Activated CD4-positive, alpha-beta memory T cell treated with anti-CD3 and anti-CD28 coated beads, Interleukin-2, amount 10 ng/mL, durations not matched to agents 7 days and 5 days (primary cell): ENCODE measurements at regions not wholly inside any gene's neighbourhood (a gene's known extent, or its start where the extent isn't known, plus 50 kb on each side); places are given as distances from the start of the nearest gene placed in this dataset.
"Not testable (repeated sequence)": the region's sequence is repeated elsewhere in the genome, so short reads cannot be mapped to it uniquely, and the experiment has no call there.

Experiments
- CTCF ChIA-PET: fragments of 350-600 bp; sonication (Branson Sonifier 250); formaldehyde crosslinking; loops from one replicate; lab custom pipeline; 2021; ENCODE audit warnings: antibody characterized with exemption, inconsistent platforms; lab: Charles Lee
- POLR2A ChIA-PET: fragments of 350-600 bp; sonication (Branson Sonifier 250); formaldehyde crosslinking; loops from one replicate; lab custom pipeline; 2021; ENCODE audit warnings: antibody characterized with exemption; lab: Charles Lee
- DNase-seq: peaks from one replicate; pipeline ENCODE4 v3.0.0-alpha.2; 2020
- H3K27ac Mint-ChIP-seq: one replicate; pipeline ENCODE4 v1.8.0; 2021; ENCODE audit warnings: mild to moderate bottlenecking, mixed read lengths
- H3K27me3 Mint-ChIP-seq: one replicate; pipeline ENCODE4 v1.8.0; 2021; ENCODE audit warnings: mixed read lengths
- H3K36me3 Mint-ChIP-seq: one replicate; pipeline ENCODE4 v1.8.0; 2021; ENCODE audit warnings: low read depth, mixed read lengths
- H3K4me1 Mint-ChIP-seq: one replicate; pipeline ENCODE4 v1.8.0; 2021; ENCODE audit warnings: mixed read lengths
- H3K4me3 Mint-ChIP-seq: one replicate; pipeline ENCODE4 v1.8.0; 2021; ENCODE audit warnings: mild to moderate bottlenecking, mixed read lengths
- H3K9me3 Mint-ChIP-seq: one replicate; pipeline ENCODE4 v1.8.0; 2021; ENCODE audit warnings: mixed read lengths

GRCh38 chr5:162931501-162931900 is 505.9 kb upstream of the CCNG1 start:
- ChIA-PET POLR2A (no interaction called here), CTCF (no interaction called here)
- DNase-seq, result no peak
- no peak overlapping the region for H3K4me3 Mint-ChIP-seq
- no peaks in the 10 kb centered on the region for H3K36me3 Mint-ChIP-seq
- no peaks in the 10 kb centered on the region for H3K4me1 Mint-ChIP-seq
- H3K27me3 Mint-ChIP-seq, result no peaks in the 10 kb centered on the region
- H3K27ac Mint-ChIP-seq, result no peak overlapping the region
- peaks cover 9% of the 10 kb centered on the region for H3K9me3 Mint-ChIP-seq

GRCh38 chr5:162939991-162940390 is 497.4 kb upstream of the CCNG1 start:
- no peaks in the 10 kb centered on the region for H3K36me3 Mint-ChIP-seq
- no peak for DNase-seq
- no peaks in the 10 kb centered on the region for H3K4me1 Mint-ChIP-seq
- ChIA-PET CTCF (no interaction called here), POLR2A (no interaction called here)
- no peaks in the 10 kb centered on the region for H3K27me3 Mint-ChIP-seq
- no peak overlapping the region for H3K4me3 Mint-ChIP-seq
- no peak overlapping the region for H3K27ac Mint-ChIP-seq
- H3K9me3 Mint-ChIP-seq, result peaks cover 11% of the 10 kb centered on the region

- Mint-ChIP-seq H3K9me3 (peaks cover 2% of the 10 kb centered on the region), H3K27me3 (no peaks in the 10 kb centered on the region), H3K4me3 (no peak overlapping the region), H3K36me3 (no peaks in the 10 kb centered on the region), H3K27ac (no peak overlapping the region), H3K4me1 (no peaks in the 10 kb centered on the region)
- DNase-seq, result no peak
- POLR2A ChIA-PET, result no interaction called here
- CTCF ChIA-PET, result no interaction called here
These were observed 488.7 kb upstream of the CCNG1 start for GRCh38 chr5:162948677-162949076.

GRCh38 chr5:162956570-162956969 is 480.8 kb upstream of the CCNG1 start:
- no peaks in the 10 kb centered on the region for H3K4me1 Mint-ChIP-seq
- POLR2A ChIA-PET, result no interaction called here

GRCh38 chr5:162964144-162964543 is 473.3 kb upstream of the CCNG1 start:
- CTCF ChIA-PET, H3K36me3 Mint-ChIP-seq, POLR2A ChIA-PET, H3K27ac Mint-ChIP-seq, H3K4me1 Mint-ChIP-seq, H3K4me3 Mint-ChIP-seq, DNase-seq, H3K27me3 Mint-ChIP-seq: not testable (repeated sequence)
- peaks cover 11% of the 10 kb centered on the region for H3K9me3 Mint-ChIP-seq

More at GRCh38 chr5:162956570-162956969, 480.8 kb upstream of the CCNG1 start:
- no peaks in the 10 kb centered on the region for H3K9me3 Mint-ChIP-seq
- H3K4me3 Mint-ChIP-seq, result no peak overlapping the region
- no peaks in the 10 kb centered on the region for H3K27me3 Mint-ChIP-seq
- CTCF ChIA-PET, result no interaction called here
- no peak overlapping the region for H3K27ac Mint-ChIP-seq
- DNase-seq, result no peak
- H3K36me3 Mint-ChIP-seq, result no peaks in the 10 kb centered on the region

DNA sequence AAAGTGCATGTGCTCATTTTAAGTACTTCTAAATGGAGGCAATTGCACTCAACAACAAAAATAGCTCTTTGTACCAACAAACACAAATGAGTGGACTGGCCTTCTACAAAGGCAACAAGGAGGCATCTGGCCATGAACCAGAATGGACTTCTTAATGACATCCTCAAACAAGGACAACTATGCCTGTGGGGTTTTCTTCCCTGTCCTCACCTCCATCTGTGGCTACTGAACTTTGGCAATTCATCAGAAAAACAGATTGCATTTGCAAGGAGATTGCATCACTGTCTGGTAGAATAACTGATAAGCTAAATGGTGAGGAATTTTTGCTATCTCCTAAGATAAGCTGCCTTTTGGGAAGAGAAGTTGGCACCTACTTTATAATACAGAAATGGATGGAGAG is 447.3 kb upstream of the CCNG1 start:
- Mint-ChIP-seq H3K9me3 (no peaks in the 10 kb centered on the region), H3K27me3 (no peaks in the 10 kb centered on the region), H3K36me3 (no peaks in the 10 kb centered on the region), H3K27ac (no peak overlapping the region), H3K4me1 (no peaks in the 10 kb centered on the region), H3K4me3 (no peak overlapping the region)
- no peak for DNase-seq
- CTCF ChIA-PET, result no interaction called here
- POLR2A ChIA-PET, result no interaction called here

DNA sequence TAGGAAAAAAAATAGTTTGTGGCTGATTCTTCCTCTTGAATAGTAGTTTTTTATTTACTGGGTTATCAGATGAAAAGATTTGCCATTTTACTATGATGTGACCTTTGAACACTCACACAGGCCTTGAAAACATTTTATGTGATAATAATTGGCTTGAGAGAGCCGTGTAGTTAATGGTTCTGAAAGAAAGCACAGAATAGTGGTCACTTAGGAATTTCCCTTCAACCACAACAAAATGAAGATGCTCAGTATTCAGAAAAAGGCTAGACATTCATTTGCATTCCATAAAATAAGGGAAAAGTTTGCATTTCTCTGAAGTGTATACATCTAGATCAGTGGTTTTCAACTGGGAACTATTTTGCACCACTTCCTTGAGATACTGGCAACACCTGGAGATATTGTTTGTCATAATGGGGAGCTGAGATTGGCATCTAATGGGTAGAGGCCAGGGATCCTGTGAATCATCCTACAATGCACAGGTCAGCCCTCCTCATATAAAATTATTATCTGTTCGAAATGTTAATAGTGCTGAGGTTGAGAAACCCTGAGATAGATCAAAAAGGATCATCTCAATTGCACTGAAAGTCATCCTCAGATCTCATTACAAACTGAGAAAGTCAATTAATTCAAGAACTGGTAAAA is 446.4 kb upstream of the CCNG1 start:
- DNase-seq, result no peak
- H3K9me3 Mint-ChIP-seq, result no peaks in the 10 kb centered on the region
- no peak overlapping the region for H3K27ac Mint-ChIP-seq
- no peaks in the 10 kb centered on the region for H3K4me1 Mint-ChIP-seq
- CTCF ChIA-PET, result no interaction called here
- POLR2A ChIA-PET, result no interaction called here
- H3K36me3 Mint-ChIP-seq, result no peaks in the 10 kb centered on the region
- no peak overlapping the region for H3K4me3 Mint-ChIP-seq
- H3K27me3 Mint-ChIP-seq, result no peaks in the 10 kb centered on the region

DNA sequence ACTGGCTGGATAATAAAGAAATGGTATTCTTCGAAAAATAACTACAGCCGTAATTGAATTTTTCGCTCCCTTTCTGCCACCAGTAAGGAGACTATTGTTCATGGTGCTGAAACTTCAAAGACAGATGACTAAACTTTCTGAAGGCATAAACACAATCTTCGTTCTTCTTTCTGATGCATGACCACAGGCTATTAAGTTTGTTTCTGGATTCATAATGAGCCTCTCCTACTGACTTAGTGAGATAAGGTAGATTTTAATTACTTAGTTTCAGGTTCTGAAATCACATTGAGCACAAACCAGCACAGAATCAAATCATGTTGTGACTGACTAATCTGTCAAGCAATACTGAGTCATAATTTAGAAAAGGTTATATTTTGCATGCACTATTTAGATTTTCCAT is 441.8 kb upstream of the CCNG1 start:
- CTCF ChIA-PET, result no interaction called here
- no peaks in the 10 kb centered on the region for H3K9me3 Mint-ChIP-seq
- H3K36me3 Mint-ChIP-seq, result no peaks in the 10 kb centered on the region
- DNase-seq, result no peak
- no peak overlapping the region for H3K4me3 Mint-ChIP-seq
- POLR2A ChIA-PET, result no interaction called here
- no peaks in the 10 kb centered on the region for H3K4me1 Mint-ChIP-seq
- no peaks in the 10 kb centered on the region for H3K27me3 Mint-ChIP-seq
- H3K27ac Mint-ChIP-seq, result no peak overlapping the region

DNA sequence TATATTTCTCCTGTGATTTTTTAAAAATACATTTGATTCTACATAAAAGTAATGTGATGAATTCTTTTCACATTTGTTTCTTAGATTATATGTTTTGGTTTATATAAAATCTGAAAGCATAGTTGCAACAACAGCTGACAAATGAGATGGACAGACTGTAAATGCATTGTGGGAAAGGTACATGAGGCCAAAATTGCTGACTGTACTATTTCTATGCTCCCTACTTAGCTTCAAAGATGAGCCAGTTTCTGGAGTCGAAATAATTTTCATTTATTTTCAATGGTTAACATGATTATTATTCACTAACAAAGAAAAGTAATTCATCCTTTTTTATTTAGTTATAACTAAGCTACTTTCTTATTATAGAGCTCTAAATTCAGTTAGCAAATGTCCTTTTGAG is 441.3 kb upstream of the CCNG1 start:
- Mint-ChIP-seq H3K9me3 (no peaks in the 10 kb centered on the region), H3K27me3 (no peaks in the 10 kb centered on the region), H3K36me3 (no peaks in the 10 kb centered on the region), H3K4me1 (no peaks in the 10 kb centered on the region), H3K27ac (no peak overlapping the region), H3K4me3 (no peak overlapping the region)
- DNase-seq, result no peak
- ChIA-PET CTCF (no interaction called here), POLR2A (no interaction called here)

- Mint-ChIP-seq H3K9me3 (peaks cover 5% of the 10 kb centered on the region), H3K4me3 (no peak overlapping the region), H3K27ac (no peak overlapping the region), H3K4me1 (no peaks in the 10 kb centered on the region), H3K27me3 (no peaks in the 10 kb centered on the region), H3K36me3 (no peaks in the 10 kb centered on the region)
- DNase-seq, result no peak
- CTCF ChIA-PET, result no interaction called here
- POLR2A ChIA-PET, result interaction anchor here (0.8 kb wide), 1 partner anchor 1577 kb away, joined by 3 read pairs; no protein-coding TSS in a partner anchor
These were observed 431.4 kb upstream of the CCNG1 start for GRCh38 chr5:163005949-163006348.

- no peaks in the 10 kb centered on the region for H3K27me3 Mint-ChIP-seq
- no peak overlapping the region for H3K4me3 Mint-ChIP-seq
- H3K4me1 Mint-ChIP-seq, result no peaks in the 10 kb centered on the region
- DNase-seq, result no peak
- CTCF ChIA-PET, result no interaction called here
- H3K9me3 Mint-ChIP-seq, result peaks cover 8% of the 10 kb centered on the region
- H3K27ac Mint-ChIP-seq, result no peak overlapping the region
- H3K36me3 Mint-ChIP-seq, result no peaks in the 10 kb centered on the region
- POLR2A ChIA-PET, result no interaction called here
These were observed 414.7 kb upstream of the CCNG1 start for GRCh38 chr5:163022582-163023128.

DNA sequence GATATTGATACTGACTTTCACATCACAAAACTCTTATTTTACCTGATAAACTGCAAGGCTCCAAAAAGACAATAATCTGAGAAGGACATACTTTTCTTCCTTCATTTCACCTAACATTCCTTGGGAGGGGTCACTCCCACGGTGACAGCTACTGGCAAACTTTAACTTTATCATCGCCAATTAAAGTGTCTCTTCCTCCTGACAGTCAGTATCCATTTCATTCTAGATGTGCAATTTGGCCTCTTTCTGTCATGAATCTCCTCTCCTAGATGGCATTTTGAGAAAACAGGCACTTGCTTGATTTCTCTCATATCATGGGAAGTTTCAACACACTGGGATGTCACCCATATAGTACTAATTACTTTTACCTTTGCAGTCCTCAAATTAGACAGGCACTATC is 413.5 kb upstream of the CCNG1 start:
- Mint-ChIP-seq H3K27ac (no peak overlapping the region), H3K27me3 (no peaks in the 10 kb centered on the region), H3K4me3 (no peak overlapping the region), H3K9me3 (peaks cover 8% of the 10 kb centered on the region), H3K4me1 (no peaks in the 10 kb centered on the region), H3K36me3 (no peaks in the 10 kb centered on the region)
- ChIA-PET POLR2A (no interaction called here), CTCF (no interaction called here)
- no peak for DNase-seq

- no peaks in the 10 kb centered on the region for H3K36me3 Mint-ChIP-seq
- no peaks in the 10 kb centered on the region for H3K4me1 Mint-ChIP-seq
- no peak overlapping the region for H3K4me3 Mint-ChIP-seq
- H3K27ac Mint-ChIP-seq, result no peak overlapping the region
- POLR2A ChIA-PET, result no interaction called here
- peaks cover 7% of the 10 kb centered on the region for H3K9me3 Mint-ChIP-seq
- H3K27me3 Mint-ChIP-seq, result no peaks in the 10 kb centered on the region
- CTCF ChIA-PET, result no interaction called here
- DNase-seq, result no peak
These were observed 412.5 kb upstream of the CCNG1 start for GRCh38 chr5:163024936-163025335.

- Mint-ChIP-seq H3K36me3 (no peaks in the 10 kb centered on the region), H3K9me3 (peaks cover 7% of the 10 kb centered on the region), H3K4me3 (no peak overlapping the region), H3K27ac (no peak overlapping the region), H3K4me1 (no peaks in the 10 kb centered on the region), H3K27me3 (no peaks in the 10 kb centered on the region)
- POLR2A ChIA-PET, result no interaction called here
- CTCF ChIA-PET, result no interaction called here
- DNase-seq, result no peak
These were observed 403.7 kb upstream of the CCNG1 start for GRCh38 chr5:163033656-163034055.
